GM23338 (cell line): ENCODE measurements at regions not wholly inside any gene's neighbourhood (a gene's known extent, or its start where the extent isn't known, plus 50 kb on each side); places are given as distances from the start of the nearest gene placed in this dataset.

Experiments
- ATAC-seq: fragments of 200-7000 bp; cut with Tn5 transposase; 3 replicates; pipeline ENCODE4 v1.9.1; 2020
- DNase-seq: peaks from one replicate; pipeline ENCODE4 v3.0.0-alpha.2; 2015; ENCODE audit warnings: low spot score
- H2AFZ ChIP-seq: fragments of 200-600 bp; sonication (generic); 2 replicates; pipeline ENCODE4 v1.8.0; 2016; ENCODE audit warnings: antibody characterized with exemption, mild to moderate bottlenecking, moderate library complexity
- H3F3A ChIP-seq: fragments of 200-600 bp; sonication (generic); replicated peaks from 2 replicates; pipeline ENCODE4 v1.8.0; 2017; ENCODE audit warnings: antibody characterized with exemption, mixed run types, low read depth
- H3K27ac ChIP-seq: fragments of 200-600 bp; sonication (generic); 2 replicates; pipeline ENCODE4 v1.6.1; 2016; ENCODE audit warnings: low read depth
- H3K27me3 ChIP-seq: fragments of 200-600 bp; sonication (generic); 2 replicates; pipeline ENCODE4 v1.8.0; 2016; ENCODE audit warnings: mild to moderate bottlenecking, mixed run types, moderate library complexity; ENCODE audit not compliant: insufficient read depth
- H3K36me3 ChIP-seq: fragments of 200-600 bp; sonication (generic); 2 replicates; pipeline ENCODE4 v1.8.0; 2016; ENCODE audit warnings: mild to moderate bottlenecking; ENCODE audit not compliant: insufficient read depth
- H3K4me1 ChIP-seq: fragments of 200-600 bp; sonication (generic); 2 replicates; pipeline ENCODE4 v1.8.0; 2016; ENCODE audit warnings: mild to moderate bottlenecking, moderate library complexity; ENCODE audit not compliant: insufficient read depth
- H3K4me2 ChIP-seq: fragments of 200-600 bp; sonication (generic); 2 replicates; pipeline ENCODE4 v1.7.1; 2017; ENCODE audit warnings: mixed run types
- H3K4me3 ChIP-seq: fragments of 200-600 bp; sonication (generic); 2 replicates; pipeline ENCODE4 v1.6.1; 2016; ENCODE audit warnings: mixed run types
- H3K79me2 ChIP-seq: fragments of 200-600 bp; sonication (generic); replicated peaks from 2 replicates; pipeline ENCODE4 v1.8.0; 2017; ENCODE audit warnings: mild to moderate bottlenecking; ENCODE audit not compliant: insufficient read depth
- H3K9me2 ChIP-seq: fragments of 200-600 bp; sonication (generic); 2 replicates; pipeline ENCODE4 v1.8.0; 2017; ENCODE audit not compliant: insufficient read depth
- H4K20me1 ChIP-seq: fragments of 200-600 bp; sonication (generic); replicated peaks from 2 replicates; pipeline ENCODE4 v1.8.0; 2017; ENCODE audit warnings: mild to moderate bottlenecking; ENCODE audit not compliant: insufficient read depth
- H3K27ac Mint-ChIP-seq: 2 replicates; pipeline ENCODE4 v1.8.0; 2020; ENCODE audit warnings: inconsistent platforms, mild to moderate bottlenecking, moderate library complexity, mixed read lengths
- H3K27me3 Mint-ChIP-seq: 3 replicates; pipeline ENCODE4 v1.8.0; 2022; ENCODE audit warnings: low read depth, mild to moderate bottlenecking, moderate library complexity, mixed read lengths, inconsistent platforms; ENCODE audit not compliant: insufficient read depth, poor library complexity
- H3K36me3 Mint-ChIP-seq: 3 replicates; pipeline ENCODE4 v1.8.0; 2021; ENCODE audit warnings: low read depth, mild to moderate bottlenecking, inconsistent platforms, moderate library complexity, mixed read lengths
- H3K4me1 Mint-ChIP-seq: 3 replicates; pipeline ENCODE4 v1.8.0; 2020; ENCODE audit warnings: mild to moderate bottlenecking, inconsistent platforms, mixed read lengths
- H3K4me3 Mint-ChIP-seq: 3 replicates; pipeline ENCODE4 v1.8.0; 2021; ENCODE audit warnings: moderate library complexity, mild to moderate bottlenecking, inconsistent platforms, mixed read lengths
- H3K9me3 Mint-ChIP-seq: 3 replicates; pipeline ENCODE4 v1.8.0; 2020; ENCODE audit warnings: moderate library complexity, mild to moderate bottlenecking, inconsistent platforms, mixed read lengths
- CREB1 ChIP-seq: fragments of 250-450 bp; sonication (Bioruptor Pico); IDR thresholded peaks from 2 replicates; pipeline ENCODE4 v1.5.0; 2020; ENCODE audit warnings: low read depth, mild to moderate bottlenecking, moderate library complexity
- CTCF ChIP-seq, 2 experiments: fragments of 200-600 bp in 1 of 2; sonication (generic) in 1 of 2; conservative IDR thresholded peaks; 2 replicates each; pipeline versions ENCODE4 v1.5.1 to v1.6.1; 2016 to 2017; ENCODE audit warnings: antibody characterized with exemption in 2 of 2, low read depth in 2 of 2, mild to moderate bottlenecking in 2 of 2, moderate library complexity in 1 of 2
- EZH2 ChIP-seq: fragments of 200-600 bp; sonication (generic); IDR thresholded peaks from one replicate; pipeline ENCODE4 v1.8.0; 2017; ENCODE audit warnings: antibody characterized with exemption, mild to moderate bottlenecking, low read depth; ENCODE audit not compliant: unreplicated experiment
- EZH2phosphoT487 ChIP-seq: fragments of 200-600 bp; sonication (generic); IDR thresholded peaks from one replicate; pipeline ENCODE4 v1.8.1; 2018; ENCODE audit warnings: antibody characterized with exemption; ENCODE audit not compliant: unreplicated experiment
- JUNB ChIP-seq: IDR thresholded peaks from one replicate; pipeline ENCODE4 v1.6.1; 2016; ENCODE audit warnings: antibody characterized with exemption; ENCODE audit not compliant: unreplicated experiment
- POLR2AphosphoS5 ChIP-seq: IDR thresholded peaks from 2 replicates; pipeline ENCODE4 v1.6.1; 2016; ENCODE audit warnings: antibody characterized with exemption, low read depth
- REST ChIP-seq: IDR thresholded peaks from one replicate; pipeline ENCODE4 v1.6.1; 2018; ENCODE audit warnings: antibody characterized with exemption; ENCODE audit not compliant: unreplicated experiment
- STAT1 ChIP-seq: IDR thresholded peaks from one replicate; pipeline ENCODE4 v1.6.1; 2016; ENCODE audit warnings: antibody characterized with exemption; ENCODE audit not compliant: unreplicated experiment
- ZNF114 ChIP-seq: fragments of 250-450 bp; sonication (Bioruptor Pico); IDR thresholded peaks from 2 replicates; pipeline ENCODE4 v1.5.0; 2020; ENCODE audit warnings: mild to moderate bottlenecking, moderate library complexity
- ZNF331 ChIP-seq: fragments of 250-450 bp; sonication (Bioruptor Pico); IDR thresholded peaks from 2 replicates; pipeline ENCODE4 v1.5.0; 2020; ENCODE audit warnings: low read depth, mild to moderate bottlenecking, moderate library complexity
- ZNF462 ChIP-seq: fragments of 250-450 bp; sonication (Bioruptor Pico); IDR thresholded peaks from 2 replicates; pipeline ENCODE4 v1.5.0; 2020; ENCODE audit warnings: mild to moderate bottlenecking, moderate library complexity

- DNase-seq: no peak
- no peaks in the 10 kb centered on the region for H3K36me3 ChIP-seq
- no peaks in the 10 kb centered on the region for H3K4me1 ChIP-seq
- no peak overlapping the region for H3K27ac Mint-ChIP-seq
- no peaks in the 10 kb centered on the region for H3K27me3 Mint-ChIP-seq
- TF ChIP-seq JUNB (no peak), CREB1 (CRISPR knock-in tag) (no peak), ZNF114 (CRISPR knock-in tag) (no peak), CTCF (conservative IDR thresholded peaks at IDR 0.05; ENCODE audit: low read depth in 2 of 2) (no peak), ZNF331 (CRISPR knock-in tag) (no peak), STAT1 (no peak), POLR2AphosphoS5 (no peak), ZNF462 (CRISPR knock-in tag) (no peak), EZH2 (no peak), EZH2phosphoT487 (no peak), REST (no peak)
- no peak overlapping the region for H3K4me2 ChIP-seq
- ATAC-seq: no peak
- no peak overlapping the region for H3K4me3 Mint-ChIP-seq
- H3K9me2 ChIP-seq: no peaks in the 10 kb centered on the region
- H2AFZ ChIP-seq: peak overlapping the region; percentile 39; the same call in 1 of the 2 replicates
- H4K20me1 ChIP-seq: no peaks in the 10 kb centered on the region
- no peaks in the 10 kb centered on the region for H3K36me3 Mint-ChIP-seq
- no peaks in the 10 kb centered on the region for H3K79me2 ChIP-seq
- no peaks in the 10 kb centered on the region for H3K27me3 ChIP-seq
- H3K9me3 Mint-ChIP-seq: no peaks in the 10 kb centered on the region
- no peak overlapping the region for H3K4me3 ChIP-seq
- no peaks in the 10 kb centered on the region; the same call in 2 of the 3 replicates for H3K4me1 Mint-ChIP-seq
- no peak overlapping the region for H3K27ac ChIP-seq
- no peaks in the 10 kb centered on the region for H3F3A ChIP-seq
Measured at GRCh38 chr4:178784491-178784890, 1342.3 kb upstream of the AGA start.
